Adrenal gland (tissue), 5 donors: ENCODE measurements at regions not wholly inside any gene's neighbourhood (a gene's known extent, or its start where the extent isn't known, plus 50 kb on each side); places are given as distances from the start of the nearest gene placed in this dataset.

Experiments used
- CTCF ChIP-seq, 6 experiments: fragments of 450-650 bp in 4 of 6; fragments of 200-600 bp in 2 of 6; sonication (generic) in 1 of 6; IDR thresholded peaks; 1 replicate in 5 of 6; 2 replicates in 1 of 6; pipeline versions ENCODE4 v1.5.1 to v1.8.0; 2016 to 2021; ENCODE audit warnings: antibody characterized with exemption in 6 of 6, mild to moderate bottlenecking in 2 of 6, moderate library complexity in 1 of 6
- POLR2A ChIP-seq, 2 donors: fragments of 450-650 bp; IDR thresholded peaks; one replicate each; pipeline ENCODE4 v1.6.1; 2017; ENCODE audit warnings: antibody characterized with exemption in 2 of 2, mild to moderate bottlenecking in 2 of 2, moderate library complexity in 1 of 2
- donor health status: DM: no; HTN: no; CAD: no.

GRCh38 chr6:137579612-137580011 lies 85.4 kb upstream of the OLIG3 start:
- TF ChIP-seq POLR2A (IDR thresholded peaks at IDR 0.05) (no peak), CTCF (IDR thresholded peaks at IDR 0.05) (no peak)
